ENCODE measurements at regions not wholly inside any gene's neighbourhood (a gene's known extent, or its start where the extent isn't known, plus 50 kb on each side); places are given as distances from the start of the nearest gene placed in this dataset.

- no peak for DNase-seq
Observed at GRCh38 chr16:13402601-13403000, 501.2 kb downstream of the SHISA9 start.

- DNase-seq = no peak
Observed at GRCh38 chr16:13403326-13403725, 501.9 kb downstream of the SHISA9 start.

DNA sequence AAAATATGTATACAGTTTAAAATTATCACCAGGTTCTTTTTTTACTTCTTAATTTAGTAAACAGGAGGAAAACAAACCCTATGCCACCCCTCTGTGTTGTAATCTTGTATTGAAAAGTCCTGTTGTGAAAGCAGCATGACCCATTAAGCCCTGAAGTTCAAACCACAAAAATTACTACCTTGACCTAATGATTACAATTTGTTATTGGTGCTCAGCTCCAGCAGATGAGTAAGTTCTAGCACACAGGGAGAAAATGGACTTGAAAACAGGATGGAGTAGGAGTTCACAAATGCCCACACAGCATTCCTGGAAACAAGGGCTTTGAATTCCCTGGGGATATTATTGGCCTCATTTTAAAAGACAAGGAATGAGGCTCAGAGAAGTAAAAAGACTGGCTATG is 505.8 kb upstream of the ERCC4 start:
- DNase-seq = no peak

DNA sequence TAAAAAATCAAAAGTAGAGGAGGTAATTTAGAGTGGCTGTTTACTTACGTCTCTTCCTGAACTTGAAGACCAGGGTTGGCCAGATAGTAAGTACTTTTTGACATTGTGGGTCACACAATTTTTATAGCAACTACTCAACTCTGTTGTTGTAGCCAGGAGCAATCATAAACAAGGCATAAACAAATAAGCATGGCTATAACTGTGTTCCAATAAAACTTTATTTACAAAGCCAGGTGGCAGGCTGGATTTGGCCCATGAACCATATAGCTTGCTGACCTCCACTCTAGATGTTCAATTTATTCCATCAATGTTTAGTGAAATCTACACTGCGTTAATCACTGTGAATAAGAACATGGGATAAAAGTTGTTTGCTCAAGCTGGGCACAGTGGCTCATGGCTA is 500.4 kb upstream of the ERCC4 start:
- no peak for DNase-seq

DNA sequence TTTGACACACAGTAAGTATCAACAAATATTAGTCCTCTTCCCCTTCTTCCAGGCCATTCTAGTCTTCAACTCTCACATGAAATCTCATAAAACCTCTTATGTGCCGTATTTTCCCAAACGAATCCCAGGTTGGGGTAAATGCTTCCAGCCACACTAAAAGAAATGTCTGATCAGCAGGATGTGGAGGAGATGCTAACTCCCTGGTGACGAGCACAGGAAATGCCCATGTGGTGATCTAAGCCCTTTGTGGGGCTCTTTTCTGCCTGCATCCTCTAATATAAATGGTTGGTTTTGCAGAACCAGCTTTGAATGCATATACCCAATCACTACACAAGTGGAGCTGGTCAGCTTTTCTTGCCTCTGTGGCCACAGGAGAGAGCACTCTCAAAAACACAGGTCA is 498.2 kb upstream of the ERCC4 start:
- no peak for DNase-seq

DNA sequence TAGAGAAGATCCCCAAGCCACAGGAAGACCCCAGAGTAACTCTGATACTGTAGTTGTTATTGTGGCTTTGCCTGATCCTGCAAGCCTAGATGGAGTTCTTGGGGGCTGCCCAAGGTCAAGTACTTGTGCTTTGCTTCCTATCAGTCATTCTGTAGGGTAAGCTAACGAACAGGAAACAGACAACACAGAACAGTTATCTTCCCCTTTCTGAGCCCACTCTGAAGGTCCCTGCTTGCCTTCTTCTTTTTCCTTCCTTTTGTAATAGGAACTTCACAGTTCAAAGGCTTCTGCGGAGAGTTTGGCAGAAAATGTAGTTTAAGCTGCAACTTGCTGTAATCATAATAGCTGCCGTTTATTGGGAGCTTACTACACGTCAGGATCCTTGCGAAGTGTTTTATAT is 494.1 kb upstream of the ERCC4 start:
- no peak for DNase-seq

- DNase-seq = no peak
Observed at GRCh38 chr16:13426269-13426668, 493.7 kb upstream of the ERCC4 start.

DNA sequence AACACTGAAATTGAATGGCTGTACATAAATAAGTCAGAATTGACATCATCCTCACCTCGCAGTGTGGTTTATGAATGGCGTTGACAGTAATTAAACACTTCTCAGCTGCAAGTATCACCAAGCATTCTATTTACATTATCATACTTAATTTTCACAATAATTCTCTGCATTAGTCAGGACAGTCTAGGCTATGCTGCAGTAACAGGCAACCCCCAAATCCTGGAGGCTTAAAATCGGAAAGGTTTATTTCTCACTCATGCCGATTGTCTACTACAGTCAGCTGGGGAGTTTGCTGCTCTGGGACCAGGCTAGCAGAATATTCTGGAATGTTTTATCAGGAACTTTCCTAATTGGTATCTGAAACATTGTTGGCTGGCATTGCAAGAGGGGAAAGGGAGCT is 493.2 kb upstream of the ERCC4 start:
- no peak for DNase-seq

DNA sequence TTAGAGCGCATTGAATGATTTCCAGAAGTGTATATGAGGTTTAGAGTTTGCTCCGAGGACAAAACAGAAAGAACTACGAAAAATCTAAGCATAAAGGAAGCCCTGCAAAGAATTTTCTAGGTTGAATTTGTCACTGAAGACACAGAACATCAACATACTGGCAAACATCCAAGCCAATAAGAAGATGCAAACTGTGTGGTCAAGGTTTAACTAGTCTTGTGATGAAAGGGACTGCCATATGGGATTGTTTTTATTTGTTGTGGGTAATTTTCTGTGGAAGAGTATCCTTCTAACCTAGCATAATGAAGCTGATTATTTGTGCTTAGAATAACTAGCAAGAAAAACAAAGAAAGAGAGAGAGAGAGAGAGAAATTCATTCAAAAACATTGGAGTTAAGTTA is 492.0 kb upstream of the ERCC4 start:
- DNase-seq = no peak

DNA sequence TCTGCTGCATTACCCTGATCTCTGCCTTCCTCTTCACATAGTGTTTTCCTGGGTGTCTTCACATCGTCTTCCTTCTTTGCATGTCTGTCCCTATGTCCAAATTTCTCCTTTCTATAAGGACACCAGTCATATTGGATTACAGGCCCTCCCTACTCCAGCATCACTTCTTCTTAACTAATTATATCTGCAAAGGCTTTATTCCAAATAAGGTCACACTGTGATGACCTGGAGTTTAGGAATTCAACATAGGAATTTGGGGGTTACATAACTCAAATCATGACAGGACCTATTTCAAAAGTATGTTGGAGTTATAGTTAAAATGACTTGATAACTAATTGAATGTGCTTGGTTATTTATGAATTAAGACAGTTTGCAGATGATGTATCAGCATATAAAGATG is 490.5 kb upstream of the ERCC4 start:
- DNase-seq = no peak

DNA sequence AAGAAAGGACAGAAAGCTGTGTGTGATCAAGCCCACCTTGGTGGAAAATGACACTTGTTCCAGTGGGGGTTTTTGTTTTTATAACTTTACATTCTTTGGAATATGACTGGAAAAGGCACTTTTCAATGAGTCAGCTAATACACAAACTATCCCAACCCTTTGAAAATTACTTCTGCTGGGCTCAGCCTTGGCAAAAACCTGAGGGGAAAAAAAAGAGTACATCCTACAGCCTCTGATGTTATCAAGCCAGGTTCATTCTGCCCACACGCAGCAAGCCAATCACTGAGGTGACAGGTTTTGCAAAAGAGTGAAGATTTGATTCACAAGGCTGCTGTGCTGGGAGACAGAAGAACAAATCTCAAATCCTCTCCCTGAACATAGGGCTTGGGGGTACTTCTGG is 484.5 kb upstream of the ERCC4 start:
- DNase-seq = no peak

GRCh38 chr16:13435873-13436474 is 484.0 kb upstream of the ERCC4 start:
- no peak for DNase-seq

GRCh38 chr16:13436641-13437412 is 483.1 kb upstream of the ERCC4 start:
- no peak for DNase-seq

- no peak for DNase-seq
Observed at GRCh38 chr16:13437413-13437795, 482.6 kb upstream of the ERCC4 start.

DNA sequence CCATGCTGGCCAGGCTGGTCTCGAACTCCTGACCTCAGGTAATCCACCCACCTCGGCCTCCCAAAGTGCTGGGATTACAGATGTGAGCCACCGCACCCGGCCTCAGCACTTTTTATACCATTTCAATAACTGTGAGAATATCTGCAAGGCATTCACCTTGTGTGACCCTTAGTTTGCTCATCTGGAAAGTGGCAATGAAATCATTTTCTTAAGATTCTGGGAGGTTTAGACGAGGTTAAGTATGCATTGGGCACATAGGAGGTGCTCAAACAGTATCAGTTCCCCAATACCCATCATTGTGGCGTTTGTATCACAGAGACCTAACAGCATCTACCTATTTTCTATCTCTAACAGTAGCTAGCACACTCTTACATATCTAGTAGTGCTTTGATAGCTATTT is 481.9 kb upstream of the ERCC4 start:
- DNase-seq = no peak

DNA sequence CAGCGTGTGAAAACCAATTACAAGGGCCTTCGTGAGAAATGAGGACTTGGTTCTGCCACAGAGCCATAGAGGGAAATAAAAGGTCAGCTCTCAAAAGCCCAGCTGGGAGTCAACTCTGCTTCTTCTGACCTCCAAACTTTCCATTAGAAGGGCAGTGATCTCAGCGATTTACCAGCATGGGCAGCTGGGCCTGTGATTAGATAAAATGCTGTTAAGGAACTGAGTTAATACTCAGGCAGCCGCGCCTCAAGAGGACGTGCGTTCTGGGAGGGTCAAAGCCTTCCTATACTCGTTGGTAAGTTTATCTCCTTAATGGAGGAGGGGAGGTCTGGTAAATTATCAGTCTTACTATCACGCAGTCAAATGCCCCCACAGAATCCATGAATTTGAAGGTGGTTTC is 480.2 kb upstream of the ERCC4 start:
- no peak for DNase-seq

- no peak for DNase-seq
Observed at GRCh38 chr16:13441675-13442074, 478.3 kb upstream of the ERCC4 start.

- DNase-seq = no peak
Observed at GRCh38 chr16:13448346-13448745, 471.6 kb upstream of the ERCC4 start.

DNA sequence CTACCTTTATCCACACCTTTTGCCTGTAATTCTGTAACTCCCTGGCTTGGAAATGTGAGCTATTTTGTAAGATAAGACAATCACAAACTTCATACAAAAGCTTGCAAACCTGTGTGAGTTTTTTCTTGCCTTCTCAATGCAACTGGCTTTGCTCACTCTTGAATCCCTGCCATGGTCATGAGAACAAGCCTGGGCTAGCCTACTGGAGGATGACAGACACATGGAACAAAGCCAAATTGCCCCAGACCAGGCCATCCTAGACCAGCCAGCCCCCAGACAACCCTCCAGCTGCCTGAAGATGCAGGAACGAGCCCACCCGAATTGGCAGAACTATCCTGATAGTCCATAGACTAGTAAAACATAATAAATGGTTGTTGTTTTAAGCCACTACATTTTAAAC is 466.6 kb upstream of the ERCC4 start:
- DNase-seq = peak; percentile 87

DNA sequence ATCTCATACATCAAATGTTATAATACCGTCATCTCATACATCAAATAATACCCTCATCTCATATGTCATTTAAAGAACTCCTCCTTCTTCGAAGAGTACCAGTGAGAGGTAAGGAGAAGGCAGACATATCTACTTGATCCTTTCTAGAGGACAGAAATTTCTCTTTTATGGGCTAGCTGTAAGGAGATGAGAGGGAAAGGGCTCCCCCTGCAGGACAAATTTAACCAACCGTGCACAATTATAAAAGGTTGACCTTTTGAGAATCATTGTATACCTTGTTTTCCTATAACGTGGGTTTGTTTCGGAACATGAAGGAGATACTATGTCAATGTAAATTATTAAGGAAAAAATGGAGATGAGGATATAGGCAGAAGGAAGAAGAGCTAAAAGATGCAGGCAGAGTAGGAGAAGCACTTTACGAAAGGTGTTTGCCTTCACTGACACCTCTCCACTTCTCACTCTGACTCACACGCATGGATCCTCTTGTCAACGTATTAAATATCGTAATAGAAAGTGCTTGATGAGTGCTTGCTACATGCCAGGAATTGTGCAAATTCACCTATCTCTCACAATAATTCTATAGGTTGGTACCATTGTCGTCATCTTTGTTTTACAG is 465.9 kb upstream of the ERCC4 start:
- peak; percentile 35 for DNase-seq

DNA sequence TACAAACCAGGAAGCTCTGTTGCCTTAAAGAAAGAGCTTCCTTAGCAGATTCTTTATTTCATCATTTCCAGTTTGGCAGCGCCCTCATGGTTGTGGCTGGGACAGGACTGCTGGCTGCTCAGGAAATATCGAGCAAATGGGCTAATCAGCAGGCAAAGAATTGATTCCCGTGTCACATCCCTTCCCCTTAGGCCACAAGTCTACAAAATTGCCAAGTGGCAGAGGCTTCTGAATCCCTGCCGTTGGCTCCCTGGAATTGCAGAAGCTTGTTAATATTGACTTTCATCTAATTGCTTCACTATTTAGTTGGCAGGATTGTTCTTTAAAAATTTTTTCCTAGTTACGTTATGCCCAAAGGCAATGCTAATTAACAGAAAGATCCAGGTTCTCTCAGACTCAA is 456.3 kb upstream of the ERCC4 start:
- no peak for DNase-seq

DNA sequence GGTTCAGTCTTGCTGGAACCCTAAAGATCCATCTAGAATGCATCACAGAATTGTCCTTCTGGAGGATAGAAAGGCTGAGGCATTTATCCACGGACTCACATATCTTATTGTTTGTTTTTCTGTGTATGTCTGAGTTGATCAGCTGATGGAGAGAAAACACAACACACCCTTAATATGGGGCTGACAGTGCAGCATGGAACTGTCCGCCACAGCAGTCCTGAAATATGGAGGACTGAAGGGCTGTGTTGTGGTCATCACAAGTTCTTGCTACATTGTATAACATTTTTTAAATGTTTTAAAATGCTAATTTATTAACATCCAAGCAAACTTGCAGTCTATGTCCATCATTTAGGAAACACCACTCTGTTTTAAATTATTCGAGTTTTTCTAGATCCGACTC is 448.9 kb upstream of the ERCC4 start:
- DNase-seq = no peak

DNA sequence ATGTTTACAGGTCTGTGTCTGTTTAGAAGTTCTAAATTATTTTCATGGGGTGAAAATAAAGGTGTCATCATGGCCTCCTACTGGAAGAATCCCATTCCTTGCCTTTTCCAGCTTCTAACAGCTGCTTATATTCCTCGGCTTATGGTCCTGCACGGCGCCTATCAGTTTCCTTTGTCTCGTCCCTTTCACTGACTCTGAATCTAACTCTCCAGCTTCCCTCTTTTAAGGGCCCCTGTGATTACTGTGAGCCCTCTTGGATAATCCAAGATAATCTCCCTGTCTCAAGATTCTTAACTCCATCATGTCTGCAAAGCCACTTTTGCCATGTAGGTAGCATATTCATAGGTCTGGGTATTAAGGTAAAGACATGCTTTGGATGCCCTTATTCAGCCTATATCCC is 441.0 kb upstream of the ERCC4 start:
- no peak for DNase-seq

DNA sequence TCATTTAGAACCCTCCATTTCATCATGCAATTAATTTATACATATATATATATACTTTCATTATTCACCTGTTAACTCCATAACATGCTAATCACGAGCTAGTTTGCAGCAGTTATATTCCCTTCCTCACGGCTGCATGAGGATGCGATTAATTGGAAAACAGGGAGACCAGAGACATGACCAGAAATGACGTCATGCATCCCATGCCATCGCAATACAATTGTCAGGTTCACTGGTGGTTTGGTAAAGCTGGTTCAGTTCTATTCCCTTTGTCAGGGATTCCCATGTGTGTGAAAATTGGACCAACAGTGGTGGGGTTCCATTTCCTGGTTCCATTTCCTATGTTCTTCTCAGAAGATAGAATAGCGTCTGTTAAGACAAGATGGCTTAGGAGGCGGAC is 440.4 kb upstream of the ERCC4 start:
- no peak for DNase-seq

- DNase-seq = no peak
Observed at GRCh38 chr16:13480801-13481200, 439.2 kb upstream of the ERCC4 start.
